Central memory CD4-positive, alpha-beta T cell (primary cell): ENCODE measurements at regions not wholly inside any gene's neighbourhood (a gene's known extent, or its start where the extent isn't known, plus 50 kb on each side); places are given as distances from the start of the nearest gene placed in this dataset.
"Not testable (repeated sequence)": the region's sequence is repeated elsewhere in the genome, so short reads cannot be mapped to it uniquely, and the experiment has no call there.

Source experiments
- DNase-seq: peaks from one replicate; pipeline ENCODE4 v3.0.0; 2022

GRCh38 chr7:92910976-92911375 is 74.6 kb upstream of the CDK6 start:
- no peak for DNase-seq

GRCh38 chr7:92909686-92910475 is 73.5 kb upstream of the CDK6 start:
- DNase-seq = no peak

- peak; percentile 66 for DNase-seq
These were observed 68.1 kb upstream of the CDK6 start for GRCh38 chr7:92904244-92905131.

- no peak for DNase-seq
These were observed 62.4 kb upstream of the CDK6 start for GRCh38 chr7:92898798-92899197.

- not testable (repeated sequence) for DNase-seq
These were observed 58.5 kb upstream of the CDK6 start for GRCh38 chr7:92894857-92895256.

- DNase-seq = no peak
These were observed 52.7 kb upstream of the CDK6 start for GRCh38 chr7:92889081-92889480.
